Body of pancreas (tissue), 4 donors: ENCODE measurements at regions not wholly inside any gene's neighbourhood (a gene's known extent, or its start where the extent isn't known, plus 50 kb on each side); places are given as distances from the start of the nearest gene placed in this dataset.

Experiments
- CTCF ChIP-seq, 7 experiments: fragments of 450-650 bp in 4 of 7; fragments of 200-600 bp in 3 of 7; sonication (generic) in 3 of 7; IDR thresholded peaks; one replicate each; pipeline ENCODE4 v1.5.1; 2016 to 2019; ENCODE audit warnings: antibody characterized with exemption in 7 of 7
- POLR2A ChIP-seq, 3 donors: fragments of 450-650 bp; IDR thresholded peaks; one replicate each; pipeline ENCODE4 v1.6.1; 2016; ENCODE audit warnings: antibody characterized with exemption in 3 of 3, mild to moderate bottlenecking in 2 of 3

GRCh38 chr18:10130606-10131005 lies 216.8 kb downstream of the VAPA start:
- TF ChIP-seq CTCF (IDR thresholded peaks at IDR 0.05): no peak
- TF ChIP-seq POLR2A (IDR thresholded peaks at IDR 0.05): no peak
